Transverse colon (tissue), 3 donors: ENCODE measurements at regions not wholly inside any gene's neighbourhood (a gene's known extent, or its start where the extent isn't known, plus 50 kb on each side); places are given as distances from the start of the nearest gene placed in this dataset.

Experiments
- POLR2A ChIP-seq: fragments of 450-650 bp; IDR thresholded peaks from one replicate; pipeline ENCODE4 v1.6.1; 2016; ENCODE audit warnings: antibody characterized with exemption, mild to moderate bottlenecking, moderate library complexity
- TF ChIP-seq, protein P1 (sequence below), 5 experiments: fragments of 200-600 bp in 3 of 5; fragments of 450-650 bp in 2 of 5; sonication (generic) in 3 of 5; IDR thresholded peaks; 1 replicate in 2 of 5; 2 replicates in 3 of 5; pipeline ENCODE4 v1.5.1; 2016 to 2017; ENCODE audit warnings: antibody characterized with exemption in 5 of 5, inconsistent platforms in 3 of 5, mild to moderate bottlenecking in 2 of 5, moderate library complexity in 1 of 5

DNA sequence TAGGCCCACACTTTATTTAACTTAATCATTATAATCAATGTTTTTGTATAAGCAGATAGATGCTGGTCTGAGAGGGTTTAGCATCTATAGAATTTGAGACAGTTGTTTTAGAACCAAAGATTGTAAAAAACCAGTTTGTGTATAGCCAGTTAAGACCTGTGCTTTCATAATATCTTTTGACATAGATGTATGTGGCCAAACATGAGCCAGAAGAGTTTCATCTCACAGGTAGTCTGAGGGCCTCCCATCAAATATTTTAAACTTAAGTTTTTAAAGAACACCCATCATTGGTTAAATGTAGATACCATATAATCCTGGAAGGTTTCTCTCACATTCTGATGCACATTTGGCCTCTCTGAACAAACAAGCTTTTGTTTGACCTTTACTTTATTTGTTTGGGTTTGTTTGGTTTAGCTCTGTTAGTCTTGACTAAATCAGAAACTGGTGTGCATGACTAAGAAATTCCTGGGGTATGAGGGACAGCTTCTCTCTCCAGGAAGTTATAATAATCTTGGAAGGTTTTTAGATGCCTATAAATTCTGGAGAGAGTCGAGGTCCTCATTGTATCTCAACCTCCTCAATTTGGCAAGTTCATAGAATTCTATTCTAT lies 58.0 kb upstream of the TMEM200A start:
- TF ChIP-seq, protein P1, sequence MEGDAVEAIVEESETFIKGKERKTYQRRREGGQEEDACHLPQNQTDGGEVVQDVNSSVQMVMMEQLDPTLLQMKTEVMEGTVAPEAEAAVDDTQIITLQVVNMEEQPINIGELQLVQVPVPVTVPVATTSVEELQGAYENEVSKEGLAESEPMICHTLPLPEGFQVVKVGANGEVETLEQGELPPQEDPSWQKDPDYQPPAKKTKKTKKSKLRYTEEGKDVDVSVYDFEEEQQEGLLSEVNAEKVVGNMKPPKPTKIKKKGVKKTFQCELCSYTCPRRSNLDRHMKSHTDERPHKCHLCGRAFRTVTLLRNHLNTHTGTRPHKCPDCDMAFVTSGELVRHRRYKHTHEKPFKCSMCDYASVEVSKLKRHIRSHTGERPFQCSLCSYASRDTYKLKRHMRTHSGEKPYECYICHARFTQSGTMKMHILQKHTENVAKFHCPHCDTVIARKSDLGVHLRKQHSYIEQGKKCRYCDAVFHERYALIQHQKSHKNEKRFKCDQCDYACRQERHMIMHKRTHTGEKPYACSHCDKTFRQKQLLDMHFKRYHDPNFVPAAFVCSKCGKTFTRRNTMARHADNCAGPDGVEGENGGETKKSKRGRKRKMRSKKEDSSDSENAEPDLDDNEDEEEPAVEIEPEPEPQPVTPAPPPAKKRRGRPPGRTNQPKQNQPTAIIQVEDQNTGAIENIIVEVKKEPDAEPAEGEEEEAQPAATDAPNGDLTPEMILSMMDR (IDR thresholded peaks at IDR 0.05) = no peak
- no peak for TF ChIP-seq POLR2A
